ENCODE measurements at regions not wholly inside any gene's neighbourhood (a gene's known extent, or its start where the extent isn't known, plus 50 kb on each side); places are given as distances from the start of the nearest gene placed in this dataset.
"Not testable (repeated sequence)": the region's sequence is repeated elsewhere in the genome, so short reads cannot be mapped to it uniquely, and the experiment has no call there.

GRCh38 chr1:184163674-184164465 is 112.3 kb downstream of the TSEN15 start:
- Mint-ChIP-seq H3K4me3 (no peak overlapping the region), H3K27ac (no peak overlapping the region), H3K36me3 (no peaks in the 10 kb centered on the region), H3K4me1 (peaks cover 7% of the 10 kb centered on the region), H3K9me3 (no peaks in the 10 kb centered on the region)
- DNase-seq (ENCODE audit: low spot score in 2 of 2) = no peak
- ATAC-seq = peak; percentile 53

GRCh38 chr1:184164536-184164935 is 113.0 kb downstream of the TSEN15 start:
- ATAC-seq (no peak), DNase-seq (ENCODE audit: low spot score in 2 of 2) (no peak)
- no peaks in the 10 kb centered on the region for H3K9me3 Mint-ChIP-seq
- H3K4me3 Mint-ChIP-seq = no peak overlapping the region
- H3K27ac Mint-ChIP-seq = no peak overlapping the region
- H3K36me3 Mint-ChIP-seq = no peaks in the 10 kb centered on the region
- peaks cover 7% of the 10 kb centered on the region for H3K4me1 Mint-ChIP-seq

GRCh38 chr1:184166485-184166884 is 115.0 kb downstream of the TSEN15 start:
- DNase-seq (ENCODE audit: low spot score in 2 of 2) = no peak
- Mint-ChIP-seq H3K36me3 (no peaks in the 10 kb centered on the region), H3K27ac (no peak overlapping the region), H3K4me3 (no peak overlapping the region), H3K4me1 (peaks cover 7% of the 10 kb centered on the region), H3K9me3 (no peaks in the 10 kb centered on the region)
- no peak for ATAC-seq

GRCh38 chr1:184167352-184167751 is 115.8 kb downstream of the TSEN15 start:
- no peak overlapping the region for H3K27ac Mint-ChIP-seq
- peaks cover 7% of the 10 kb centered on the region for H3K4me1 Mint-ChIP-seq
- H3K36me3 Mint-ChIP-seq = no peaks in the 10 kb centered on the region
- no peaks in the 10 kb centered on the region for H3K9me3 Mint-ChIP-seq
- DNase-seq (ENCODE audit: low spot score in 2 of 2) = no peak
- no peak overlapping the region for H3K4me3 Mint-ChIP-seq
- ATAC-seq = no peak

GRCh38 chr1:184170719-184171118 is 119.2 kb downstream of the TSEN15 start:
- H3K4me1 Mint-ChIP-seq = no peaks in the 10 kb centered on the region
- no peak overlapping the region for H3K27ac Mint-ChIP-seq
- no peaks in the 10 kb centered on the region for H3K36me3 Mint-ChIP-seq
- ATAC-seq (no peak), DNase-seq (ENCODE audit: low spot score in 2 of 2) (no peak)
- no peaks in the 10 kb centered on the region for H3K9me3 Mint-ChIP-seq
- H3K4me3 Mint-ChIP-seq = no peak overlapping the region

GRCh38 chr1:184176058-184176457 is 124.5 kb downstream of the TSEN15 start:
- no peak overlapping the region for H3K27ac Mint-ChIP-seq
- no peak for ATAC-seq
- no peaks in the 10 kb centered on the region for H3K36me3 Mint-ChIP-seq
- H3K4me1 Mint-ChIP-seq = no peaks in the 10 kb centered on the region
- H3K4me3 Mint-ChIP-seq = no peak overlapping the region
- H3K9me3 Mint-ChIP-seq = no peaks in the 10 kb centered on the region
- no peak for DNase-seq (ENCODE audit: low spot score in 2 of 2)

GRCh38 chr1:184181044-184181443 is 129.5 kb downstream of the TSEN15 start:
- ATAC-seq = no peak
- H3K27ac Mint-ChIP-seq = no peak overlapping the region
- no peaks in the 10 kb centered on the region for H3K9me3 Mint-ChIP-seq

GRCh38 chr1:184183919-184184318 is 132.4 kb downstream of the TSEN15 start:
- no peaks in the 10 kb centered on the region for H3K9me3 Mint-ChIP-seq
- no peaks in the 10 kb centered on the region for H3K4me1 Mint-ChIP-seq
- DNase-seq (ENCODE audit: low spot score in 2 of 2) (no peak), ATAC-seq (no peak)
- H3K36me3 Mint-ChIP-seq = no peaks in the 10 kb centered on the region
- H3K4me3 Mint-ChIP-seq = no peak overlapping the region
- no peak overlapping the region for H3K27ac Mint-ChIP-seq

More at GRCh38 chr1:184181044-184181443, 129.5 kb downstream of the TSEN15 start:
- no peak overlapping the region for H3K4me3 Mint-ChIP-seq
- no peaks in the 10 kb centered on the region for H3K36me3 Mint-ChIP-seq
- DNase-seq (ENCODE audit: low spot score in 2 of 2) = no peak
- no peaks in the 10 kb centered on the region for H3K4me1 Mint-ChIP-seq

GRCh38 chr1:184184614-184185013 is 133.1 kb downstream of the TSEN15 start:
- not testable (repeated sequence) for H3K9me3 Mint-ChIP-seq; H3K36me3 Mint-ChIP-seq; DNase-seq (ENCODE audit: low spot score in 2 of 2); H3K4me3 Mint-ChIP-seq; H3K4me1 Mint-ChIP-seq; H3K27ac Mint-ChIP-seq; ATAC-seq

GRCh38 chr1:184185347-184185746 is 133.8 kb downstream of the TSEN15 start:
- DNase-seq (ENCODE audit: low spot score in 2 of 2) (no peak), ATAC-seq (no peak)
- H3K27ac Mint-ChIP-seq = no peak overlapping the region
- H3K4me3 Mint-ChIP-seq = no peak overlapping the region
- no peaks in the 10 kb centered on the region for H3K36me3 Mint-ChIP-seq
- no peaks in the 10 kb centered on the region for H3K9me3 Mint-ChIP-seq
- no peaks in the 10 kb centered on the region for H3K4me1 Mint-ChIP-seq

GRCh38 chr1:184186167-184186566 is 134.6 kb downstream of the TSEN15 start:
- Mint-ChIP-seq H3K4me1 (no peaks in the 10 kb centered on the region), H3K4me3 (no peak overlapping the region), H3K36me3 (no peaks in the 10 kb centered on the region), H3K27ac (no peak overlapping the region), H3K9me3 (no peaks in the 10 kb centered on the region)
- DNase-seq (ENCODE audit: low spot score in 2 of 2) = no peak
- no peak for ATAC-seq

- no peaks in the 10 kb centered on the region for H3K9me3 Mint-ChIP-seq
- H3K36me3 Mint-ChIP-seq = no peaks in the 10 kb centered on the region
- no peak for ATAC-seq
- H3K27ac Mint-ChIP-seq = no peak overlapping the region
- H3K4me3 Mint-ChIP-seq = no peak overlapping the region
- no peaks in the 10 kb centered on the region for H3K4me1 Mint-ChIP-seq
- DNase-seq (ENCODE audit: low spot score in 2 of 2) = no peak
Measured at GRCh38 chr1:184187097-184187496, 135.6 kb downstream of the TSEN15 start.

GRCh38 chr1:184188037-184188436 is 136.5 kb downstream of the TSEN15 start:
- no peak overlapping the region for H3K4me3 Mint-ChIP-seq
- ATAC-seq (no peak), DNase-seq (ENCODE audit: low spot score in 2 of 2) (no peak)
- H3K36me3 Mint-ChIP-seq = no peaks in the 10 kb centered on the region
- H3K4me1 Mint-ChIP-seq = no peaks in the 10 kb centered on the region
- no peaks in the 10 kb centered on the region for H3K9me3 Mint-ChIP-seq
- H3K27ac Mint-ChIP-seq = no peak overlapping the region

- ATAC-seq (no peak), DNase-seq (ENCODE audit: low spot score in 2 of 2) (no peak)
- Mint-ChIP-seq H3K9me3 (no peaks in the 10 kb centered on the region), H3K4me1 (no peaks in the 10 kb centered on the region), H3K4me3 (no peak overlapping the region), H3K36me3 (no peaks in the 10 kb centered on the region), H3K27ac (no peak overlapping the region)
Measured at GRCh38 chr1:184189361-184189760, 137.8 kb downstream of the TSEN15 start.

GRCh38 chr1:184190616-184191015 is 139.1 kb downstream of the TSEN15 start:
- no peak overlapping the region for H3K27ac Mint-ChIP-seq
- no peak for ATAC-seq
- H3K4me1 Mint-ChIP-seq = no peaks in the 10 kb centered on the region

GRCh38 chr1:184191181-184191621 is 139.7 kb downstream of the TSEN15 start:
- no peaks in the 10 kb centered on the region for H3K9me3 Mint-ChIP-seq
- DNase-seq (ENCODE audit: low spot score in 2 of 2) (no peak), ATAC-seq (no peak)
- no peak overlapping the region for H3K4me3 Mint-ChIP-seq
- H3K36me3 Mint-ChIP-seq = no peaks in the 10 kb centered on the region
- H3K27ac Mint-ChIP-seq = no peak overlapping the region
- H3K4me1 Mint-ChIP-seq = no peaks in the 10 kb centered on the region

More at GRCh38 chr1:184190616-184191015, 139.1 kb downstream of the TSEN15 start:
- Mint-ChIP-seq H3K9me3 (no peaks in the 10 kb centered on the region), H3K36me3 (no peaks in the 10 kb centered on the region), H3K4me3 (no peak overlapping the region)
- DNase-seq (ENCODE audit: low spot score in 2 of 2) = no peak

All from stimulated activated effector memory CD8-positive, alpha-beta T cell treated with anti-CD3 and anti-CD28 coated beads, Interleukin-12 subunit alpha, Interleukin-12 subunit beta, amount 100 ng/mL, for 72 hours (primary cell).